Liver (tissue), 8 donors: ENCODE measurements at regions not wholly inside any gene's neighbourhood (a gene's known extent, or its start where the extent isn't known, plus 50 kb on each side); places are given as distances from the start of the nearest gene placed in this dataset.

Source experiments
- DNase-seq: peaks from one replicate; pipeline ENCODE4 v3.0.0-alpha.2; 2017; ENCODE audit warnings: low spot score
- H3K27ac ChIP-seq, 2 donors: one replicate each; pipeline ENCODE4 v1.7.0; 2013; ENCODE audit warnings: inconsistent platforms in 2 of 2, low read length in 2 of 2, control low read depth in 1 of 2, low read depth in 1 of 2, mild to moderate bottlenecking in 1 of 2
- H3K27me3 ChIP-seq, 4 donors: one replicate each; pipeline versions ENCODE4 v1.6.1 to v1.7.0; 2013; ENCODE audit warnings: low read length in 3 of 4, inconsistent platforms in 1 of 4, mild to moderate bottlenecking in 1 of 4, moderate library complexity in 1 of 4; ENCODE audit not compliant: control insufficient read depth in 4 of 4, insufficient read depth in 4 of 4
- H3K36me3 ChIP-seq, 4 donors: one replicate each; pipeline versions ENCODE4 v1.6.1 to v1.7.0; 2013; ENCODE audit warnings: low read length in 3 of 4, mild to moderate bottlenecking in 3 of 4, low read depth in 1 of 4, moderate library complexity in 1 of 4; ENCODE audit not compliant: control insufficient read depth in 4 of 4, insufficient read depth in 3 of 4
- H3K4me1 ChIP-seq, 4 donors: one replicate each; pipeline versions ENCODE4 v1.6.1 to v1.7.0; 2013; ENCODE audit warnings: low read length in 3 of 4, mild to moderate bottlenecking in 3 of 4, moderate library complexity in 1 of 4; ENCODE audit not compliant: control insufficient read depth in 4 of 4, insufficient read depth in 4 of 4
- H3K4me3 ChIP-seq, 3 donors: one replicate each; pipeline versions ENCODE4 v1.6.1 to v1.7.0; 2013; ENCODE audit warnings: low read length in 3 of 3, control low read depth in 1 of 3, low read depth in 1 of 3, mild to moderate bottlenecking in 1 of 3
- H3K9ac ChIP-seq, 2 donors: one replicate each; pipeline ENCODE4 v1.7.0; 2013; ENCODE audit warnings: low read length in 2 of 2, mild to moderate bottlenecking in 2 of 2, moderate library complexity in 2 of 2, control low read depth in 1 of 2, low read depth in 1 of 2
- H3K9me3 ChIP-seq, 4 donors: one replicate each; pipeline versions ENCODE4 v1.6.1 to v1.7.0; 2013; ENCODE audit warnings: low read length in 3 of 4; ENCODE audit not compliant: control insufficient read depth in 4 of 4
- EGR1 ChIP-seq, 2 donors: IDR thresholded peaks; 2 replicates each; pipeline ENCODE4 v1.6.1; 2016 to 2018; ENCODE audit warnings: antibody characterized with exemption in 2 of 2, low read depth in 2 of 2
- FOXA1 ChIP-seq: IDR thresholded peaks from 2 replicates; pipeline ENCODE4 v1.6.1; 2016; ENCODE audit warnings: antibody characterized with exemption
- FOXA2 ChIP-seq: IDR thresholded peaks from 2 replicates; pipeline ENCODE4 v1.6.1; 2016; ENCODE audit warnings: antibody characterized with exemption
- GABPA ChIP-seq, 2 donors: IDR thresholded peaks in 1 of 2; conservative IDR thresholded peaks in 1 of 2; 2 replicates each; pipeline ENCODE4 v1.6.1; 2016; ENCODE audit warnings: antibody characterized with exemption in 2 of 2, mild to moderate bottlenecking in 1 of 2, moderate library complexity in 1 of 2
- HNF4G ChIP-seq: IDR thresholded peaks from 2 replicates; pipeline ENCODE4 v1.6.1; 2016; ENCODE audit warnings: antibody characterized with exemption
- JUND ChIP-seq, 2 donors: IDR thresholded peaks; 2 replicates each; pipeline ENCODE4 v1.6.1; 2016; ENCODE audit warnings: antibody characterized with exemption in 2 of 2
- NR2F2 ChIP-seq: IDR thresholded peaks from 2 replicates; pipeline ENCODE4 v1.6.1; 2016; ENCODE audit warnings: antibody characterized with exemption
- RAD21 ChIP-seq, 2 donors: IDR thresholded peaks; 2 replicates each; pipeline ENCODE4 v1.6.1; 2016; ENCODE audit warnings: antibody characterized with exemption in 2 of 2, mild to moderate bottlenecking in 2 of 2
- RXRA ChIP-seq, 2 donors: IDR thresholded peaks; 2 replicates each; pipeline ENCODE4 v1.6.1; 2017 to 2018; ENCODE audit warnings: antibody characterized with exemption in 2 of 2, mild to moderate bottlenecking in 1 of 2
- SP1 ChIP-seq: IDR thresholded peaks from 2 replicates; pipeline ENCODE4 v1.6.1; 2018; ENCODE audit warnings: antibody characterized with exemption, mild to moderate bottlenecking
- TAF1 ChIP-seq: conservative IDR thresholded peaks from 2 replicates; pipeline ENCODE4 v1.6.1; 2016; ENCODE audit warnings: antibody characterized with exemption, mild to moderate bottlenecking
- YY1 ChIP-seq: IDR thresholded peaks from 2 replicates; pipeline ENCODE4 v1.6.1; 2016; ENCODE audit warnings: antibody characterized with exemption, mild to moderate bottlenecking
- WGBS: extraction: QIAGEN DNeasy Blood & Tissue Kit; methylation state at CpG from one replicate; pipeline ENCODE4 v1.1.7; 2013; 5-methylcytosine and 5-hydroxymethylcytosine counted together
- TF ChIP-seq, protein P1 (sequence below): IDR thresholded peaks from 2 replicates; pipeline ENCODE4 v1.6.1; 2016; ENCODE audit warnings: antibody characterized with exemption
- TF ChIP-seq, protein P2 (sequence below): IDR thresholded peaks from 2 replicates; pipeline ENCODE4 v1.6.1; 2016; ENCODE audit warnings: antibody characterized with exemption
- TF ChIP-seq, protein P3 (sequence below): IDR thresholded peaks from 2 replicates; pipeline ENCODE4 v1.6.1; 2016; ENCODE audit warnings: antibody characterized with exemption, mild to moderate bottlenecking
- TF ChIP-seq, protein P4 (sequence below): IDR thresholded peaks from 2 replicates; pipeline ENCODE4 v1.6.1; 2016; ENCODE audit warnings: antibody characterized with exemption
- TF ChIP-seq, protein P5 (sequence below): fragments of 150-350 bp; IDR thresholded peaks from 2 replicates; pipeline ENCODE4 v1.5.1; 2017; ENCODE audit warnings: improper control_type of control experiment, low read depth, low read length; ENCODE audit not compliant: missing input control
- donor health status: healthy.
- donor health status: healthy.
- donor health status: healthy.
- donor health status: healthy.
- donor health status: healthy.

DNA sequence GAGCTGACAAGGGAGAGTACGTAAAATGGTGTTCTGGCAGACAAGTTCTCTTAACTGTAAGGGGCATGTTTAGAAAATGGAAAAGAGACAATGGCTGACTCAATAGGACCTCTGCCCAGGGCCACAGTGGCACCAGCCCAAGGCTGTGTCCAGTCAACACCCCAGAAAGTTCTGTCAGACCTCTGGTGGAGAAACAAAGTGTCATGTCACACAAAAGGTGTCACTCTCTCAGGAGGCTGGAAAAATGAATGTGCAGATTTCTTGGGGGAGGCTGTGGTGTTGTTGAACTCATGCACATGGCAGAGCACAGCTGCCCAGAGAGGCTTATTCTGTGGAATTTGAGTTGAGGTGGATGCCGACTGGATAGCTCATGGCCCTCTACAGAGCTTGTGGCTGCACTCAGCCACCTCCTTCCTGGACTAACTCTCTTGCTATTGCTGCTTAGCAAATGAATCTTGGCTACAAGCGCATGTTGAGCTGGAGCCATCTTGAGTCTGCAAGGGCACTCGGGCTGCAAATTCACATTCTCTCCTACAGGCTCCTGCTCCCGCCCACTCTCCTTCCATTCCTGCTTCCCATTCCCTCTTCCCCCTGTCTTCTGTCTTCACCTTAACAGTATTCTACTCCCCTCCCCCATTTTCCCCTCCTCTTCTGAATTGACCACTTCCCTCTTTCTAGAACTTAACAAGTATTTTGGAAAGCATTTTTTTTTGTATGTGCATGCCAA, 55.8 kb upstream of the SLC7A14 start:
- DNase-seq, result no peak
- no peaks in the 10 kb centered on the region for H3K27me3 ChIP-seq
- H3K9ac ChIP-seq, result no peak overlapping the region
- no peak overlapping the region for H3K27ac ChIP-seq
- no peaks in the 10 kb centered on the region for H3K9me3 ChIP-seq
- no peak overlapping the region for H3K4me3 ChIP-seq
- H3K4me1 ChIP-seq, result peaks cover 3 to 35% (median 18%) of the 10 kb centered on the region in 4 donors
- TF ChIP-seq, protein P1, sequence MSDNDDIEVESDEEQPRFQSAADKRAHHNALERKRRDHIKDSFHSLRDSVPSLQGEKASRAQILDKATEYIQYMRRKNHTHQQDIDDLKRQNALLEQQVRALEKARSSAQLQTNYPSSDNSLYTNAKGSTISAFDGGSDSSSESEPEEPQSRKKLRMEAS, result no peak
- TF ChIP-seq GABPA (IDR thresholded peaks at IDR 0.05 in 1 of 2, conservative IDR thresholded peaks at IDR 0.05 in 1 of 2), result no peak
- TF ChIP-seq NR2F2, result no peak
- TF ChIP-seq, protein P2, sequence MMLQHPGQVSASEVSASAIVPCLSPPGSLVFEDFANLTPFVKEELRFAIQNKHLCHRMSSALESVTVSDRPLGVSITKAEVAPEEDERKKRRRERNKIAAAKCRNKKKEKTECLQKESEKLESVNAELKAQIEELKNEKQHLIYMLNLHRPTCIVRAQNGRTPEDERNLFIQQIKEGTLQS, result no peak
- TF ChIP-seq, protein P3, sequence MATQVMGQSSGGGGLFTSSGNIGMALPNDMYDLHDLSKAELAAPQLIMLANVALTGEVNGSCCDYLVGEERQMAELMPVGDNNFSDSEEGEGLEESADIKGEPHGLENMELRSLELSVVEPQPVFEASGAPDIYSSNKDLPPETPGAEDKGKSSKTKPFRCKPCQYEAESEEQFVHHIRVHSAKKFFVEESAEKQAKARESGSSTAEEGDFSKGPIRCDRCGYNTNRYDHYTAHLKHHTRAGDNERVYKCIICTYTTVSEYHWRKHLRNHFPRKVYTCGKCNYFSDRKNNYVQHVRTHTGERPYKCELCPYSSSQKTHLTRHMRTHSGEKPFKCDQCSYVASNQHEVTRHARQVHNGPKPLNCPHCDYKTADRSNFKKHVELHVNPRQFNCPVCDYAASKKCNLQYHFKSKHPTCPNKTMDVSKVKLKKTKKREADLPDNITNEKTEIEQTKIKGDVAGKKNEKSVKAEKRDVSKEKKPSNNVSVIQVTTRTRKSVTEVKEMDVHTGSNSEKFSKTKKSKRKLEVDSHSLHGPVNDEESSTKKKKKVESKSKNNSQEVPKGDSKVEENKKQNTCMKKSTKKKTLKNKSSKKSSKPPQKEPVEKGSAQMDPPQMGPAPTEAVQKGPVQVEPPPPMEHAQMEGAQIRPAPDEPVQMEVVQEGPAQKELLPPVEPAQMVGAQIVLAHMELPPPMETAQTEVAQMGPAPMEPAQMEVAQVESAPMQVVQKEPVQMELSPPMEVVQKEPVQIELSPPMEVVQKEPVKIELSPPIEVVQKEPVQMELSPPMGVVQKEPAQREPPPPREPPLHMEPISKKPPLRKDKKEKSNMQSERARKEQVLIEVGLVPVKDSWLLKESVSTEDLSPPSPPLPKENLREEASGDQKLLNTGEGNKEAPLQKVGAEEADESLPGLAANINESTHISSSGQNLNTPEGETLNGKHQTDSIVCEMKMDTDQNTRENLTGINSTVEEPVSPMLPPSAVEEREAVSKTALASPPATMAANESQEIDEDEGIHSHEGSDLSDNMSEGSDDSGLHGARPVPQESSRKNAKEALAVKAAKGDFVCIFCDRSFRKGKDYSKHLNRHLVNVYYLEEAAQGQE, result no peak
- no peak for TF ChIP-seq FOXA2
- no peak for TF ChIP-seq EGR1 (IDR thresholded peaks at IDR 0.05; ENCODE audit: low read depth in 2 of 2)
- no peak for TF ChIP-seq SP1
- TF ChIP-seq TAF1, result no peak
- TF ChIP-seq FOXA1, result no peak
- TF ChIP-seq HNF4G, result no peak
- no peak for TF ChIP-seq RXRA (IDR thresholded peaks at IDR 0.05)
- H3K36me3 ChIP-seq, result no peaks in the 10 kb centered on the region
- WGBS, result 92% methylated on average over 5 of the region's 5 CpGs

DNA sequence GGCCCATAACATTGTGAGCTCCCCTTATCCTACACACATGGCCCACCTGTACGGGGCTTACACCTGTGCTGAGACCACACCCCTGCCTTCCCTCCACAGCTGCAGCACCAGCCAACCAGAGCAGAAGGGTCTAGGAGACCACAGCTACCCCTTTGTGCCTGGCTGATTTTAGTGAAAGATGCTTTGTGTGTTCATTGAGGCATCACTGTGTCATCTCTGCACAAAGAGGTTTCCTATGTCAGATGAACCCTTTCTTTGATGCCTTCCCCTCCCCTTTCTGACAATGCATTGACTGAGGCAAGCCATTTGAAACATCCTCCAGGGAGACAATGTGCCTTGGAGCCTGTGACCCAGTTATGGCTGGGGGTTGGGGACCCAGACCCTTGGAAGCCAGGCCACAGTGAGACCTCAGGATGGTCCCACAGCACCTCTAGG, 54.9 kb upstream of the SLC7A14 start:
- Histone ChIP-seq H3K27me3 (no peaks in the 10 kb centered on the region), H3K9me3 (no peaks in the 10 kb centered on the region), H3K27ac (no peak overlapping the region), H3K4me3 (no peak overlapping the region), H3K4me1 (peaks cover 3 to 35% (median 18%) of the 10 kb centered on the region in 4 donors), H3K9ac (no peak overlapping the region), H3K36me3 (no peaks in the 10 kb centered on the region)
- DNase-seq, result no peak
- TF ChIP-seq YY1, result no peak
- no peak for TF ChIP-seq JUND (IDR thresholded peaks at IDR 0.05)
- TF ChIP-seq FOXA1, result no peak
- TF ChIP-seq TAF1, result no peak
- TF ChIP-seq, protein P1, result no peak
- no peak for TF ChIP-seq HNF4G
- TF ChIP-seq, protein P4, sequence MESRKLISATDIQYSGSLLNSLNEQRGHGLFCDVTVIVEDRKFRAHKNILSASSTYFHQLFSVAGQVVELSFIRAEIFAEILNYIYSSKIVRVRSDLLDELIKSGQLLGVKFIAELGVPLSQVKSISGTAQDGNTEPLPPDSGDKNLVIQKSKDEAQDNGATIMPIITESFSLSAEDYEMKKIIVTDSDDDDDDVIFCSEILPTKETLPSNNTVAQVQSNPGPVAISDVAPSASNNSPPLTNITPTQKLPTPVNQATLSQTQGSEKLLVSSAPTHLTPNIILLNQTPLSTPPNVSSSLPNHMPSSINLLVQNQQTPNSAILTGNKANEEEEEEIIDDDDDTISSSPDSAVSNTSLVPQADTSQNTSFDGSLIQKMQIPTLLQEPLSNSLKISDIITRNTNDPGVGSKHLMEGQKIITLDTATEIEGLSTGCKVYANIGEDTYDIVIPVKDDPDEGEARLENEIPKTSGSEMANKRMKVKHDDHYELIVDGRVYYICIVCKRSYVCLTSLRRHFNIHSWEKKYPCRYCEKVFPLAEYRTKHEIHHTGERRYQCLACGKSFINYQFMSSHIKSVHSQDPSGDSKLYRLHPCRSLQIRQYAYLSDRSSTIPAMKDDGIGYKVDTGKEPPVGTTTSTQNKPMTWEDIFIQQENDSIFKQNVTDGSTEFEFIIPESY, result no peak
- no peak for TF ChIP-seq EGR1 (IDR thresholded peaks at IDR 0.05; ENCODE audit: low read depth in 2 of 2)
- no peak for TF ChIP-seq RXRA (IDR thresholded peaks at IDR 0.05)
- TF ChIP-seq, protein P3, result no peak
- TF ChIP-seq, protein P5, sequence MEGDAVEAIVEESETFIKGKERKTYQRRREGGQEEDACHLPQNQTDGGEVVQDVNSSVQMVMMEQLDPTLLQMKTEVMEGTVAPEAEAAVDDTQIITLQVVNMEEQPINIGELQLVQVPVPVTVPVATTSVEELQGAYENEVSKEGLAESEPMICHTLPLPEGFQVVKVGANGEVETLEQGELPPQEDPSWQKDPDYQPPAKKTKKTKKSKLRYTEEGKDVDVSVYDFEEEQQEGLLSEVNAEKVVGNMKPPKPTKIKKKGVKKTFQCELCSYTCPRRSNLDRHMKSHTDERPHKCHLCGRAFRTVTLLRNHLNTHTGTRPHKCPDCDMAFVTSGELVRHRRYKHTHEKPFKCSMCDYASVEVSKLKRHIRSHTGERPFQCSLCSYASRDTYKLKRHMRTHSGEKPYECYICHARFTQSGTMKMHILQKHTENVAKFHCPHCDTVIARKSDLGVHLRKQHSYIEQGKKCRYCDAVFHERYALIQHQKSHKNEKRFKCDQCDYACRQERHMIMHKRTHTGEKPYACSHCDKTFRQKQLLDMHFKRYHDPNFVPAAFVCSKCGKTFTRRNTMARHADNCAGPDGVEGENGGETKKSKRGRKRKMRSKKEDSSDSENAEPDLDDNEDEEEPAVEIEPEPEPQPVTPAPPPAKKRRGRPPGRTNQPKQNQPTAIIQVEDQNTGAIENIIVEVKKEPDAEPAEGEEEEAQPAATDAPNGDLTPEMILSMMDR, result no peak
- no peak for TF ChIP-seq RAD21 (IDR thresholded peaks at IDR 0.05)
- TF ChIP-seq, protein P2, result no peak
- TF ChIP-seq SP1, result no peak
- no peak for TF ChIP-seq GABPA (IDR thresholded peaks at IDR 0.05 in 1 of 2, conservative IDR thresholded peaks at IDR 0.05 in 1 of 2)
- WGBS, result 86% methylated on average over 1 of the region's 1 CpG
